Left forelimb (tissue), 1 donor: ENCODE measurements at regions not wholly inside any gene's neighbourhood (a gene's known extent, or its start where the extent isn't known, plus 50 kb on each side); places are given as distances from the start of the nearest gene placed in this dataset.

ENCODE experiments used
- DNase-seq: peaks from one replicate; pipeline ENCODE4 v3.0.0-alpha.2; 2018; ENCODE audit warnings: low spot score

DNA sequence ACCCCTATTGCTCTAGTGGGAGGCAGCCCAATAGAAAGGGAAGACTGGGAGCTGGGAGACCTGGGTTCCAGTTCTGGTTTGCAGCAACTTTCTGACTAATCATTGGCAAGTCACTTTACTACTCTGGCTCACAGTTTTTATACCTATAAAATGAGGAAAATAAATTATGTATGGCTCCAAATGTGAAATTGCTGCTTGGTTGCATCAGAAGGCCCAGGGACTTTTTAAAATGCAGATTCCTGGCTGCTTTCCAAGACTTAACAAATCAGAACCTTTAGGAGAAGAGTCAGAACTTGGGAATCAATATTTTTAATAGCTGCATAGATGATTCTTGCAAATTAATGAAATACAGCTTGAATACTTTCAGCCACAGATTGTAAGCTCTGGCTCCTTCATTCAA, 943.9 kb downstream of the EPHA4 start:
- DNase-seq: no peak

DNA sequence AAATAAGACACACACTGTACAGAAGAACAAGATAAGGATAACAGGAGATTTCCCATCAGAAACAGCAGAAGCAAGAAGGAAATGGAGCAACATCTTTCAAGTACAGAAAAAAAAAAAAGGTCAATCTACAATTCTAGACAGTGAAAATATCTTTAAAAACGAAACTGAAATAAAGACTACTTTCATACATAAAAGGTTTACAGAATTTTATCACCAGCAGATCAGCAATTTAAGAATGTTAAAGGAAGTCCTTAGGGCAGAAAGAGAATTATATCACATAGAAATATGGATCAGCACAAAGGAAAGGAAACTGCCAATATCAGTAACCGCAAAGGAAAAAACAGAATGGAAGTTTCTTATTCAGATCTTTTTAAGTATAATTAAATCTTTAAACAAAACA, 931.0 kb downstream of the EPHA4 start:
- no peak for DNase-seq

DNA sequence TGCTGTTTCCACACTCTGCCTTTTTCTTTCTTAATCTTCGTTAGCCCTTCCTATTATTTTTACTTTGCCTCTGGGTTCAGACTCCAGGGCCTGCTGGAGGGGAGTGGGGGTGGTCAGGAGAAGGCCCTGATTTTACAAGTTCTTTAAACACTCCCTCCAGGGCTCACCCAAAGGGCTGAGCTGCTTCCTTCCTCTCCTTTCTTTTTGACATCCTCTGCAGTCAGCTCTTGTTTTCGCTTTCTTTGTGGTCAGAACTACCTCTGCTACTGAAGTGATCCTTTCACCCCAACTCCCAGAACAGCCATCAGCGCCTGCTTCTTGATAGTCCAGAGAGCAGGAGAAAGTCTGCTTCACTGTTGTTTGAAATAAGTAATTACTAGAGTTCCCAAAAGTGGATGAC, 925.7 kb downstream of the EPHA4 start:
- no peak for DNase-seq

DNA sequence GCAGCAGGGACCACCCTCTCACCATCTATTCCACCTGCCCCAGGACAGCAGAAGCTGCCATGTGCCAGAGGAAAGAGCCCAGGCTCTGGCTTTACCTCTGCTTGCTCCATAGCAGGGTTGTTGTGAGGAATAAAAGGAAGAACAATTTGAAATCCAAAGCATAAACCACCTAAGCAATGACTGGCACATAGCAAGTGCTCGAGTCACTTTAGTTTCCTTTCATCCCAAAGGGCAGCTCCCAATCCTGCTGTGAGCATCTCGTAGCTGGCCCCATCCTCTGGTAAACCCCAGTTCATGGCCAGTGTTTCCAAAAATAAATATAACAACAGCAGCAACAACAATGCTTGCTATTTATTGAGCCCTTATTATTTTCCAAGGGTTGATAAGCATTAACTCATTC, 923.5 kb downstream of the EPHA4 start:
- DNase-seq: no peak

DNA sequence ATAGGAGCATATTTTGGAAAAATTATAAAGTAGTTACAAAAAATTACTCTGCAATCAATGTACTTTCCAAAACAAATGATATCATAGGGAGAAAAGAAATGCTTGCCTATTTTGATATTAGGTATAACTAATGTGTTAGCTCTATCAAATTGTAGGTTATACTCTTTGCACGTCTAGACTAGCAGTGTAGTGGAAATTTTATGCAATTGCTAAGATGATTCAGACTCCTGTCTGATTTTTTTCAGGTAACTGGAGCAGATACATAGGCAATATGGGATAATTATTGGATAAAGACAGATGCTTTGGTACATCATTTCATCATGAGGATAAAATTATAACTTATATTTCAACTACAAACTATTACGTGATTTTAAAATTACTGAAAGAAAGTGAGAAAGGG, 918.3 kb downstream of the EPHA4 start:
- no peak for DNase-seq

DNA sequence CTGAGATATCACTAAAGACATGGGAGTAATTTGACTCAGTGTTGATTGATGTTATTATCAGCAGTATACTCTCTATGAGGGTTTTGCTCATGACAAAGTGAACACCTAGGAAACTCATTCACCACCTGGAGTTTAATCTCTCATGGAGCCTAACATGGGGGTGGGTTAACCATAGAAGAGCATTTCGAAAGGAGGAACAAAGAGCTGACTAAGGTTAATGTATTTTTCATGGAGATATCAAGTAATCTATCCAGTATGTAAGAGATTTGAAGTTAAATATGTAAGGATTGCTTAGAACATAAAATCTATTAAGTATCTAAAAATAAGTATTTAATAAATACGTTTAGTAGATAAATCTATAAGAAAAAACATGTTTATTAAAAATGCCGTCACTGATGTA, 917.8 kb downstream of the EPHA4 start:
- DNase-seq: no peak

DNA sequence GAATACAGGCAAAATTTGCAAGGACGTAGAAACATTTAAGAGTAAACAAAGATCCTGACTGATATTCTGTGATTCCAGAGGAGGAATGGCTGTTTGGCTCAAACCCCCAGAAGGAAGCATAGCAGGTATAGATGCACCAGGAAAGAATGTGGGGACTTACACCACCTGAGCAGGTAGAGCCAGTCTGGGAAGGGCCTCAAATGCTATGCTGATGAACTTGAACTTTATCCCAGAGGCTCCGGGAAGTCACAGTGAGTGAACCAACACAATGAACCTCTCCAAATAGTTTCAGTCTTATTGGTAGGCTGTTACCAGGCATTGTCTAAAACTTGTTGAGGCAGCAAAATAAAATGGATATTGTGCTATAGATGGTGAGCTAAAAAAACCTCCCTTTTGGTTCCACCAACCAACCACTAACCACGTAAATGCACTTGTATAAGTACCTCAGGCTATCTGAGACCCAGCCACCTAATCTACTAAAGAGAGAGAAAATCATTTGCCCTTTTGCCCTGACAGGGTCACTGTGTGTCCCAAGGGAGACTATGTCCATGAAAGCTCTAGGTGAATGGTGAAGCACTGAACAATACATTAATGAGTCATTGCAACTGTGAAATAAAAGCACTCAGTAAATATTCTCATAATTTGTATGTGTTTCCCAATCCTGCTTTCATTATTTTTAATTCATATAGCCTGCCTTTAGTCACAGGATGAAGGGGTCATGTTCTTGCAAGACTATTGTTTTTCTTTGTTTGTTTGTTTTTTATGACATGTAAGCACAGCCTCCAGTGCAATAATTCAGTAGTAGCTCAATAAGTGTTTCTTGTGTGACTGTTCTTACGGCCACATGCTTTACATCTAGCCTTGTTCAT, 911.6 kb downstream of the EPHA4 start:
- DNase-seq: no peak

DNA sequence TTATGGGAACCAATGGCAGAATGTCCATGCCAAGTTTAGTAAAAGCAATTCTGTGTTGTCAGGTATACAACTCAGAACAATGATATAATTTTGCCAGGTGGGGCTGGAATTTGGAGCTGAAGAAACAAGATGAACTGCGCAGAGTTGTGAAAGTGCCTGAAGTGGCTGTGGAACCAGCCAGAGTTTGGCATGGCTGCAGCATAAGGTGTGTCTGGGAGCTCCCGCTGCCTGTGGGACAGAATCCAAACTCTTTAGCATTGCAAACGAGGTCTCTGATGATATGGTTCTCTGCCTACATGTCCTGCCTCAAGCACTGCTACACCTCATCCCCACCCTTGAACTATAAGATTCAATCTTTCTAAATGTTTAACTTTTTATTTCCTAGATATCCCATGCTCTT, 909.7 kb downstream of the EPHA4 start:
- DNase-seq: no peak

DNA sequence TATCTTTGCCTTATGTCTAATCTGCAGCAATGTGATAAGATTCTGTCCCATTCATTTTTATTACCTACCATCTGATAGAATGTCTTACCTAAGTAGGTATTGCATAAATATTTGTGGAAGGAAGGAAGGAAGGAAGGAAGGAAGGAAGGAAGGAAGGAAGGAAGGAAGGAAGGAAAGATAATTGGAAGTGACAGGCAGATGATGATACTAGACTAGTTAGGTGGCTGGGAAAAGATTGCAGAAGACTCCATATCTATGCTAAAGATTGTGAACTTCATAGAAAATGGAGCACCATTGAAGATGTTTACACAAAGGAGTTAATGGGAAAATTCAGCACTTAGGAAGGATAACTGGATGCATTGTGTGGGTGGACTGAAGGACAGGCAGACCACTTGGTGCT, 909.0 kb downstream of the EPHA4 start:
- DNase-seq: no peak

DNA sequence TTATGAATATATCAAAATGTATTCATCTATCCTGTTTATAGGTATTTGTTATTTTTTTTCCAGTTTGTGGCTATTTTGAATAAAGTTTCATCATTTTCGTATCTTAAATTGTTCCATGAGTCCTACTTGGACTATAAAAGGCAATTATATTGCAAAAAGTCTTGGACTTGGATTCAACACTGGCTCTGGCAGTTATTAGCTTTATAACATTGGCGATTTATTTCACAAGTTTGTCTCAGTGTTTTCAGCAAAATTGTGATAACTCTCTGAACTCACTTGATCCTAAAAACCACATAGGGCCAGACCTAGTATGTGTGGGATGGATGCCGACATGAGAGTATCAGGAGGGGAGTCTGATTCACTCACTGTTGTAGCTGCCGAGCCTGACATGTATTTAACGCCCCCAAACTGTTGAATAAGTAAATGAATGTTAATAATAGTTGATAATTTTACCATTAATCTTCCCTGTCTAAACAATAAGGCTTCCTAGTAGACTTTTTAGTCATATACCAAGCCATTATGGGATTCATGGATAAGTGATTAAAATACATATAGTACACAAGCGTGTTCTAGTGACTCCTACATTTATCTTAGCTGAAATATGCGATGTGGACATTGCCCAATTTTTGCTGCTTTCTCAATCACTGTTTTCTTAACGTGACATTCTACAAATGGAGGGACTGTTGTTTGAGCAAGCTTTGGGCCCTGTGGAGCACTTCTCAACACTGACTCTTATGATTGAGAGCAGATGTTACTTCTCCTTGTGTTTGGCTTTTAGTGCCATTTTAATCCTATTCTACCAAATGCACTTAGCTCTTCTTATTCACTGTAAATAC, 907.6 kb downstream of the EPHA4 start:
- DNase-seq: no peak

DNA sequence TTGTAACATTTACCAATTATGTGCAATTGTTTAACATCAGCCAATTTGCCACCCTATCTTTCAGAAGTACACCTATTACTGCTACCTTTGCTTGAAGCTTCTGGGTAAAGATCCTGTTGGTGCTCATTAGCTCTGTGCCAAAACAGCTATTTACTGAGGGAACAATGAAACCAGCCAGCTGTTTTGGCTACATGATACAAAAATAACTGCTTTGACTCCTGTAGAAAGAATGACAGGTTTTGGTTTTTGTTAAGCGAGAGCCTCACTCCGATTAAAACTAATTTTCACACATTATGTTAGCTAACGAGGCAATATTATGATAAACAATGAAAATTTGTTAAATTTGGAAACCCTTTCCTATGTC, 907.0 kb downstream of the EPHA4 start:
- no peak for DNase-seq

DNA sequence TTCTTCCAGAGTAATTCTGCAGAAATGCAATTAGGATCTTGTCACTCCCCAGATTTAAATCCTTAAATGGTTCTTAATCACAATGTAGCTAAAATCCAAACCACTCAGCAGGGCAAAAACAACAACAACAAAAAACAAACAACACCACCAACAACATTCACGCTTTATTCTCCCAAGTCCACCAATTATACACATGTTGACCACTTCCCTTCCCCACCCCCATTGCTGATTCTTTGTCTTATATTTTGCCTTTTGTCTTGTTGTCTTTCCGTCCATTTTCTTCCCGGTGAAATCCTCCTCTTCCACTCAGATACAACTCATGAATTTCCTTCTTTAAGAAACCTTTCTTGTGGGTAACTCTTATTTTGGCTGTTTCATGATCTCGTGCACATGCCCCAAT, 902.8 kb downstream of the EPHA4 start:
- no peak for DNase-seq

DNA sequence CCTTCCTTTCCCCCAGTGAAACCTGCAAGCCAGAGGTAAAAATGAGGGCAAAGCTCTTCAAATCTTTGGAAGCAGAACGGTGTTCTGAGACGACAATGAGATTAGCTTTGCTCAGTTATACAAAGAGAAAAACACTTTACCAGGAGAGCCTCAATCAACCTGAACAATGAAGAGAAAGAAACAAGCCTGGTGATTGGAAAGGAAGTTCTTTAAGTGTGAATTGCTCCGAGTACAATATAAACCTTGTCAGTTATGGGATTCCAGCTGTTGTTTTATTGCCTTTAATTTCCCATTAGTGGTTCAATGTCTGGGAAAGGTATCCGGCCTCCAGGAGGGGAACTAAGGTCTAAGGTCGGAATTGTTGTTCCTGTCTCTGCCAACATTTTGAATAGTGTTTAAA, 901.6 kb downstream of the EPHA4 start:
- no peak for DNase-seq

DNA sequence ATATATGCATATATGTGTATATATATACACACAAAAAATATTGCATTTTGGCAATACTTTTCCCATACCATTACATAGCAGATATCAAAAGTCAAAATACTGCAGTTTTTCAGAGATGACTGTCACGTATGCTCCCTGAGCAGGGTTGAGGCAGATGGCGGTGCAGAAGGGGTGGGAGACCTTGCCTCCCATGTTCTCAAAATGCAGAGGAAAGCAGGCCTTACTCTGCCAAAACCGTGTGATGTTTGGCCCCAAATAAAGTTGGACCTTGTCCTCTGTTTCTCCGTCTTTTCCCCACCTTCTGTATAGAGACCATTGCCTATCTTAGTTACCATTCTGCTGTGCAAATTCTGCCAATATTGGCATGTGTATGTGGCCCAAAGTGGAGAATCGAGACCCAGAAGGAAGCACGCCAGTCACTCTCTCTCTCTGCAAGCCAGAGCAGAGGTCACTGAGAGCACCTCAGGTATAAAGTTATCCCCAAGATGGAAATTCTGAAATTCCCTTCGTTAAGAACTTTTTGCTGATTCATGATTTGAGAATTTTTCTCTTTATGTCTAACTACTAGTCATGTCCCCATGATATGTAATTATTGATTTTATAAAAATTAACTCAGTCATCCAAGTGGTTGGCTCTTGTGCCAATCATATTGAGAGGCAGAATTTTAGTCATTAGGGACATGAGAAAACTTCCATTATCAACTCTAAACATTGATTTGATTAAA, 898.8 kb downstream of the EPHA4 start:
- DNase-seq: no peak

DNA sequence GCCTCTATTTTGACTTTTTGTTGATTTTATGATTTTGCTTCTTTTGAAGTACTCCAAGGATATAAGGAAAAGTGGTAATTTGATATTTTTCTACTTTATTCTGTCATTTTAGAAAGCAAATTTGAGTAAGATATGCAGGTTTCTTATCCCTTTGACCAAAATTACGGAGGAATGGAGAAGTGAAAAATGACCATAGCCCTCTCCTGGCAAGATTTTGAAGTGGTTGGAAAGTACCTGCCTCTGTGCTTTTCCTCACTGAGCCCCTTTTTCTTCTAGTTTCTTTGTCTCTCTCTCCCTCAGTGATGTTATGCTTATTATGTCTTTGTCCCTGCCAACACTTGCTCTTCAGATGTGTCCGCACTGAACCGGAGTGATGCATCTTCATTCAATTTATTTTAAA, 898.1 kb downstream of the EPHA4 start:
- DNase-seq: no peak

DNA sequence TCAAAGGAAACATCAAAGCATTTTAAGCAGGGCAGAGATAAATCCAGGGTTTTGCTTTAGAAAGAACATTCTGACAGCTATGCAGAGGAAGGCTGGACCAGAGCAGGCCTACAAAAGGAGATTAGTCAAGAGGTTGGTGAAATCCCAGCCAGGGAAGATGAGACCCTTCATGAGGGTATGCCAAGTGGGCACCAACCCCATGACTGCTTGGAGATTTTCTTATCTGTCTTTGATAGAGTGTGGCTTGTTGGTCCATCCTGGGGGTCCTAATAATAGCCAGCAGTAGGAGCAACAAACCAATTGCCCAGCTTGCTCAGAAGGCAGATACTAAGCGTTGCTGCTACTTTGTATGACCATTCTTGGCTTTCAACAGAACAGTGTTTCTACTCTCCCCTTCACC, 895.4 kb downstream of the EPHA4 start:
- DNase-seq: no peak

DNA sequence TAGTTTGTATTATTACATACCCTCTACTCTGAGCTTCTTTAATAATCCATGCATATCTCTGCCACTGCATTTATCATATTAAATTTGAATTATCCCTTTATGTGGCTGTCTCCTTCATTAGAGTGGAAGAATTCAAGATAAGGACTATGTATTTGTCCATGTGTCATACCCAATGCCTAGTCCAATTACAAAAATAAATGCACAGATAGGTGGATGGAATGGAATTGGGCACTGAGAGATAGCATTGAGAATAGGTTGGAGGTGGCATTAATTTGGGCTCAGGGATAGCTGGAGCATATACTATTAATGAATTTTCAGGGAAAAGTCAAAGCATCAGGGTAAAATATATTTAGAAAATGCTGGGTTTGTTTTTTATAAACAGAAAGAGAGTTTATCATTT, 893.2 kb downstream of the EPHA4 start:
- DNase-seq: no peak

DNA sequence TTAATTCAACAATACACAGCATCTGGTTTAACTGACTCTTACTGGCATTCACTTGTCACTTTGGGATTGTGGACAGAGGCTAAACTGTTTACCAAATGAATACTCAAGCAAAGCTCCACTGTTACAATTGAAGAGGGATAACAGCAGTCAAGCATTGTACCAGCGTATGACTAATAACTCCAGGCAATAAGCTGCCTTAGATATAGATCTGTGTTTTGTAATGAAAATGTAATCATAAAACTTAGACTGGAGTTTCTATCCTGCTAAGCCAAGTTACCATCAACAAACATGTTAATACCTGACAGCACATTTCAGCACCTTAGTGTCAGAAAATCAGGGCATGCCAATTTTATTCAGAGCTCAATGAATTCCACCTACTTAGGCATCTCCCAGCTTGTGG, 889.5 kb downstream of the EPHA4 start:
- no peak for DNase-seq

DNA sequence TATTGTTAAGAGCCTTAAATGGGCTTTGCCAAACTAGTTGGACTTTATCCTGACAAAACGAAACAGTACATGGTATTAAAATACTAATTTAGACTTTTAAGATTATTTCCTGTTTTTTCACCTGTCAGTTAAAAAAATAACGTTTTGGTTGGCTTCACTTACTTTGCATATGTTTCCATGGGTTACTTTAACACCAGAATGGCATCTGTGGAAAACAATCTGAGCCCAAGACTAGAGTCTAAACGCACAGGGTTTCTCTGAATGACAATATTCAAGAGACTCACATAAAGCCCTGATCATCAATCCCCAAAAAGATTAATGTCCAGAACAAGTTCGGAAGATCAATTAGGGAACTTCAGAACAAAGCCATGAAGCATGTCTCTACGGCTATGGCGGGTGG, 888.0 kb downstream of the EPHA4 start:
- DNase-seq: no peak

DNA sequence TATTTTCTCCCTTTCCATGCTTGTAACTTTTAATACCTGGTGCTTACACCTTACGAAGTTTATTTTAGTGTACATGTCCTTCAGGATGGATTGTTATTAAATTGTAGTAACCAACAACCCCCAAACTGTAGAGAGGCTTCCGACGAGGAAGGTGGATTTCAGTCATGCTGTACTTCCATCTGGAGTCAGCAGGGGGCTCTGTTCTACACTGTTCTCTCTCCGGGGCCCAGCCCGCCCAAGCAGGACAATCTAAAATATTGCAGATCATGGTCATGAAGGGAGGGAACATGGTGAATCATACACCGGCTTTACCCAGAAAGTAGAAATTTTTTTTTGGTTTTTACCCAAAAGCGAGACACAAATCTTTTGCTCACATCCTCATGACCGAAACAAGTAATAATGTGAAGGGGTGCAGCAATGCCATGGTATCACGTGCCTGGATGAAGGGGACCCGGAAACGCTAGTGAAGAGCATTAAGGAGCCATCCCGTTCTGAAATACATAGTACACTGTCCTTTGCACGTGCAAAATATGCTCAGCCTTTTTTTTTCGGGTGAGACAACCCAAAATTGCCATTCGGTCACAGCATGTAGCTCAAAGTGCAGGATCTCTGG, 884.8 kb downstream of the EPHA4 start:
- peak; percentile 68 for DNase-seq

DNA sequence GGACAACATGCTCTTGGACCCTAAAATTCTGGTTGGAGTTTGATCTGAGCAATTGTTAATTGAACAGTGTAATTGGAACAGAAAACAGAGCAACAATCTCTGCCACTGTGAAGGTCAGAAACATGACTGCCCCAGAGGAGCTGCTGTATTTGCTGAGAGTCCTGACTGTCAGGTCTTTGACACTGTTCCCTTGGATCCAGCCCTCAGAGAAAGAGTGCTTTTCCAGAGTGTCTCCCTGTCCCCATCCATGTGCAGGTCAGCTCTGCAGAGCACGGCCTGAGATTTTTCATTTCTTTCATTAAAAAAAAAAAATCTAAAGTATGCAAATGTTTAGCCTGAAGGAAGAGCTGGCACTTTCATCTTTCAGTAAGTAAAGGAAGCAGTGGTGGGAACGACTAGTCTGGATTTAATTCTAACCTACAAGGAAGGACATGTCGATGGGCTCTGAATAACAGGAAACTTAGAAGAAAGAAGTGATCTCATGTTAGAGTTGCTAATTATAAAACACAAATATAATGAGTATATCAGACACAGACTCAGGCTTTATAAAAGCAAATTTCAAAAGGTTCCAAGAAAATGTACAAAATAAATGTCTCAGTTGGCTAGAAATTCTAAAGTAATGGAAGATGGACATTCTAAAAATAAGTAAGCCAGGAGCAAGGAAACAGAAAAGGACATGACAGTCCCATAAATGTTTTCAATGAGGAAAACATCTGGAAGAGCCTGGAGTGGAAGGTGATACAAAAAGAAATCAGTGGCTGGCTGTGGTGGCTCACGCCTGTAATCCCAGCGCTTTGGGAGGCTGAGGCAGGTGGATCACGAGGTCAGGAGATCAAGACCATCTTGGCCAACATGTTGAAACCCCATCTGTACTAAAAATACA, 876.5 kb downstream of the EPHA4 start:
- DNase-seq: no peak
